H9 (cell line): ENCODE measurements at regions not wholly inside any gene's neighbourhood (a gene's known extent, or its start where the extent isn't known, plus 50 kb on each side); places are given as distances from the start of the nearest gene placed in this dataset.

Source experiments
- DNase-seq: peaks from one replicate; pipeline ENCODE4 v3.0.0-alpha.2; 2017
- H2AFZ ChIP-seq: one replicate; pipeline ENCODE4 v1.6.1; 2013; ENCODE audit warnings: mild to moderate bottlenecking, low read length, control low read depth, moderate library complexity
- H2AK5ac ChIP-seq: 2 replicates; pipeline ENCODE4 v1.6.1; 2013; ENCODE audit warnings: low read length, control low read depth, mixed read lengths; ENCODE audit not compliant: insufficient read length
- H2BK120ac ChIP-seq: one replicate; pipeline ENCODE4 v1.6.1; 2013; ENCODE audit warnings: low read depth, mild to moderate bottlenecking, low read length, control low read depth, inconsistent platforms; ENCODE audit not compliant: poor library complexity, severe bottlenecking
- H2BK12ac ChIP-seq: 2 replicates; pipeline ENCODE4 v1.6.1; 2013; ENCODE audit warnings: low read length, control low read depth, mixed read lengths, low read depth; ENCODE audit not compliant: insufficient read length
- H2BK15ac ChIP-seq: 2 replicates; pipeline ENCODE4 v1.6.1; 2013; ENCODE audit warnings: low read depth, low read length, control low read depth
- H2BK20ac ChIP-seq: one replicate; pipeline ENCODE4 v1.6.1; 2013; ENCODE audit warnings: low read depth, mild to moderate bottlenecking, low read length, control low read depth, inconsistent platforms; ENCODE audit not compliant: poor library complexity, severe bottlenecking
- H2BK5ac ChIP-seq: 2 replicates; pipeline ENCODE4 v1.6.1; 2013; ENCODE audit warnings: low read length, control low read depth, mixed read lengths; ENCODE audit not compliant: insufficient read length
- H3K14ac ChIP-seq: 2 replicates; pipeline ENCODE4 v1.6.1; 2013; ENCODE audit warnings: low read length, control low read depth; ENCODE audit not compliant: insufficient read depth
- H3K18ac ChIP-seq: 2 replicates; pipeline ENCODE4 v1.6.1; 2013; ENCODE audit warnings: low read depth, mild to moderate bottlenecking, mixed read lengths, low read length, control low read depth; ENCODE audit not compliant: insufficient read length
- H3K23ac ChIP-seq: 2 replicates; pipeline ENCODE4 v1.6.1; 2013; ENCODE audit warnings: low read length, control low read depth, mixed read lengths, low read depth; ENCODE audit not compliant: insufficient read length
- H3K23me2 ChIP-seq: 2 replicates; pipeline ENCODE4 v1.6.1; 2013; ENCODE audit warnings: low read depth, mild to moderate bottlenecking, mixed read lengths, low read length, control low read depth; ENCODE audit not compliant: insufficient read length, poor library complexity, severe bottlenecking
- H3K27ac ChIP-seq: 2 replicates; pipeline ENCODE4 v1.5.1; 2013; ENCODE audit warnings: low read length, control low read depth, mixed read lengths, low read depth; ENCODE audit not compliant: insufficient read length
- H3K27me3 ChIP-seq: 2 replicates; pipeline ENCODE4 v1.6.1; 2013; ENCODE audit warnings: low read length, control low read depth, inconsistent platforms; ENCODE audit not compliant: insufficient read depth
- H3K4ac ChIP-seq: 2 replicates; pipeline ENCODE4 v1.6.1; 2013; ENCODE audit warnings: low read depth, mild to moderate bottlenecking, control low read depth, inconsistent platforms, low read length, moderate library complexity
- H3K4me1 ChIP-seq: 2 replicates; pipeline ENCODE4 v1.6.1; 2013; ENCODE audit warnings: low read length, control low read depth, inconsistent platforms; ENCODE audit not compliant: insufficient read depth
- H3K4me2 ChIP-seq: 2 replicates; pipeline ENCODE4 v1.6.1; 2013; ENCODE audit warnings: low read length, control low read depth, mixed read lengths; ENCODE audit not compliant: insufficient read length, insufficient read depth
- H3K56ac ChIP-seq: 2 replicates; pipeline ENCODE4 v1.6.1; 2013; ENCODE audit warnings: low read depth, mild to moderate bottlenecking, mixed read lengths, low read length, control low read depth; ENCODE audit not compliant: insufficient read length
- H3K79me1 ChIP-seq: 2 replicates; pipeline ENCODE4 v1.6.1; 2013; ENCODE audit warnings: low read depth, mild to moderate bottlenecking, moderate library complexity, low read length, control low read depth, inconsistent platforms; ENCODE audit not compliant: insufficient read depth, poor library complexity, severe bottlenecking
- H3K79me2 ChIP-seq: 2 replicates; pipeline ENCODE4 v1.6.1; 2013; ENCODE audit warnings: low read length, control low read depth, inconsistent platforms; ENCODE audit not compliant: insufficient read depth
- H3K9ac ChIP-seq: 2 replicates; pipeline ENCODE4 v1.6.1; 2013; ENCODE audit warnings: low read length, control low read depth, mixed read lengths; ENCODE audit not compliant: insufficient read length; ENCODE audit errors: extremely low read depth
- H3K9me3 ChIP-seq: one replicate; pipeline ENCODE4 v1.6.1; 2013; ENCODE audit warnings: low read depth, low read length, inconsistent platforms; ENCODE audit not compliant: control insufficient read depth
- H3T11ph ChIP-seq: one replicate; pipeline ENCODE4 v1.6.1; 2013; ENCODE audit warnings: mild to moderate bottlenecking, low read length, control low read depth, inconsistent platforms
- H4K20me1 ChIP-seq: one replicate; pipeline ENCODE4 v1.6.1; 2013; ENCODE audit not compliant: control insufficient read depth, insufficient read length, insufficient read depth
- H4K5ac ChIP-seq: 2 replicates; pipeline ENCODE4 v1.6.1; 2013; ENCODE audit warnings: low read depth, mild to moderate bottlenecking, mixed read lengths, low read length, control low read depth; ENCODE audit not compliant: insufficient read length
- H4K8ac ChIP-seq: replicated peaks from 2 replicates; pipeline ENCODE4 v1.6.1; 2013; ENCODE audit warnings: low read length, control low read depth, mixed read lengths, low read depth; ENCODE audit not compliant: insufficient read length
- H4K91ac ChIP-seq: 2 replicates; pipeline ENCODE4 v1.6.1; 2013; ENCODE audit warnings: low read depth, mild to moderate bottlenecking, moderate library complexity, mixed read lengths, low read length, control low read depth; ENCODE audit not compliant: insufficient read length
- H3K27ac Mint-ChIP-seq, 3 experiments: 2 replicates in 2 of 3; 3 replicates in 1 of 3; pipeline ENCODE4 v1.8.0; 2020 to 2021; ENCODE audit warnings: mixed read lengths in 3 of 3, mild to moderate bottlenecking in 1 of 3, moderate library complexity in 1 of 3
- H3K27me3 Mint-ChIP-seq: 2 replicates; pipeline ENCODE4 v1.8.0; 2021; ENCODE audit warnings: low read depth, mild to moderate bottlenecking, moderate library complexity, mixed read lengths
- H3K36me3 Mint-ChIP-seq, 3 experiments: 2 replicates in 2 of 3; 3 replicates in 1 of 3; pipeline ENCODE4 v1.8.0; 2020 to 2021; ENCODE audit warnings: low read depth in 3 of 3, mixed read lengths in 3 of 3; ENCODE audit not compliant: insufficient read depth in 1 of 3
- H3K4me1 Mint-ChIP-seq, 2 experiments: 2 replicates each; pipeline ENCODE4 v1.8.0; 2020; ENCODE audit warnings: mixed read lengths in 2 of 2
- H3K4me3 Mint-ChIP-seq, 2 experiments: 2 replicates in 1 of 2; 3 replicates in 1 of 2; pipeline ENCODE4 v1.8.0; 2020 to 2021; ENCODE audit warnings: mild to moderate bottlenecking in 2 of 2, mixed read lengths in 2 of 2, moderate library complexity in 1 of 2
- H3K9me3 Mint-ChIP-seq, 2 experiments: 2 replicates in 1 of 2; 3 replicates in 1 of 2; pipeline ENCODE4 v1.8.0; 2020; ENCODE audit warnings: mild to moderate bottlenecking in 2 of 2, mixed read lengths in 2 of 2, moderate library complexity in 1 of 2
- WGBS: extraction: QIAGEN DNeasy Blood & Tissue Kit; methylation state at CpG from one replicate; pipeline ENCODE4 v1.1.7; 2013; ENCODE audit warnings: missing lambda C conversion rate, low lambda C conversion rate, mixed read lengths; ENCODE audit not compliant: insufficient read length; ENCODE audit errors: extremely low coverage; 5-methylcytosine and 5-hydroxymethylcytosine counted together
- TF ChIP-seq, protein P1 (sequence below): fragments of 200-600 bp; sonication (generic); conservative IDR thresholded peaks from 3 replicates; pipeline ENCODE4 v1.8.0; 2021; ENCODE audit warnings: antibody characterized with exemption, mild to moderate bottlenecking

GRCh38 chr6:30800871-30801270 is 56.5 kb upstream of the IER3 start:
- H3K27ac ChIP-seq = no peak overlapping the region
- no peak overlapping the region for H3K9ac ChIP-seq
- H3K23me2 ChIP-seq = no peaks in the 10 kb centered on the region
- H3K27me3 ChIP-seq = no peaks in the 10 kb centered on the region
- no peak overlapping the region for H3K4ac ChIP-seq
- no peak overlapping the region for H3K56ac ChIP-seq
- H2BK20ac ChIP-seq = no peak overlapping the region
- no peak overlapping the region for H3T11ph ChIP-seq
- no peak overlapping the region for H2BK5ac ChIP-seq
- H3K4me2 ChIP-seq = no peak overlapping the region
- DNase-seq = no peak
- no peaks in the 10 kb centered on the region for H3K79me2 ChIP-seq
- no peak overlapping the region for H4K5ac ChIP-seq
- H3K4me3 Mint-ChIP-seq = no peak overlapping the region
- H2AFZ ChIP-seq = no peak overlapping the region
- H3K14ac ChIP-seq = no peak overlapping the region
- H3K4me1 Mint-ChIP-seq = no peaks in the 10 kb centered on the region
- WGBS = no CpG with 5 or more reads among the region's 6 CpGs
- no peak overlapping the region for H4K8ac ChIP-seq
- no peaks in the 10 kb centered on the region for H3K4me1 ChIP-seq
- no peak overlapping the region for H2BK120ac ChIP-seq
- H3K9me3 Mint-ChIP-seq = no peaks in the 10 kb centered on the region
- no peak overlapping the region; a peak in 1 of 7 replicates for H3K27ac Mint-ChIP-seq
- peaks cover 14% of the 10 kb centered on the region for H3K27me3 Mint-ChIP-seq
- no peak overlapping the region for H2BK15ac ChIP-seq
- TF ChIP-seq, protein P1, sequence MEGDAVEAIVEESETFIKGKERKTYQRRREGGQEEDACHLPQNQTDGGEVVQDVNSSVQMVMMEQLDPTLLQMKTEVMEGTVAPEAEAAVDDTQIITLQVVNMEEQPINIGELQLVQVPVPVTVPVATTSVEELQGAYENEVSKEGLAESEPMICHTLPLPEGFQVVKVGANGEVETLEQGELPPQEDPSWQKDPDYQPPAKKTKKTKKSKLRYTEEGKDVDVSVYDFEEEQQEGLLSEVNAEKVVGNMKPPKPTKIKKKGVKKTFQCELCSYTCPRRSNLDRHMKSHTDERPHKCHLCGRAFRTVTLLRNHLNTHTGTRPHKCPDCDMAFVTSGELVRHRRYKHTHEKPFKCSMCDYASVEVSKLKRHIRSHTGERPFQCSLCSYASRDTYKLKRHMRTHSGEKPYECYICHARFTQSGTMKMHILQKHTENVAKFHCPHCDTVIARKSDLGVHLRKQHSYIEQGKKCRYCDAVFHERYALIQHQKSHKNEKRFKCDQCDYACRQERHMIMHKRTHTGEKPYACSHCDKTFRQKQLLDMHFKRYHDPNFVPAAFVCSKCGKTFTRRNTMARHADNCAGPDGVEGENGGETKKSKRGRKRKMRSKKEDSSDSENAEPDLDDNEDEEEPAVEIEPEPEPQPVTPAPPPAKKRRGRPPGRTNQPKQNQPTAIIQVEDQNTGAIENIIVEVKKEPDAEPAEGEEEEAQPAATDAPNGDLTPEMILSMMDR = no peak
- H3K18ac ChIP-seq = no peak overlapping the region
- H3K36me3 Mint-ChIP-seq = peaks cover 0 to 1% (median 0%) of the 10 kb centered on the region in 3 experiments; a peak in 1 of 7 replicates
- H4K20me1 ChIP-seq = no peaks in the 10 kb centered on the region
- H4K91ac ChIP-seq = no peak overlapping the region
- no peak overlapping the region for H2BK12ac ChIP-seq
- H3K9me3 ChIP-seq = no peaks in the 10 kb centered on the region
- H3K79me1 ChIP-seq = no peaks in the 10 kb centered on the region
- no peak overlapping the region for H3K23ac ChIP-seq
- H2AK5ac ChIP-seq = no peak overlapping the region
